ENCODE measurements at regions not wholly inside any gene's neighbourhood (a gene's known extent, or its start where the extent isn't known, plus 50 kb on each side); places are given as distances from the start of the nearest gene placed in this dataset.
"Not testable (repeated sequence)": the region's sequence is repeated elsewhere in the genome, so short reads cannot be mapped to it uniquely, and the experiment has no call there.

- DNase-seq (ENCODE audit: low read depth) = peak; percentile 70
These were observed 121.3 kb upstream of the ZNF717 start for GRCh38 chr3:75906555-75907112.

DNA sequence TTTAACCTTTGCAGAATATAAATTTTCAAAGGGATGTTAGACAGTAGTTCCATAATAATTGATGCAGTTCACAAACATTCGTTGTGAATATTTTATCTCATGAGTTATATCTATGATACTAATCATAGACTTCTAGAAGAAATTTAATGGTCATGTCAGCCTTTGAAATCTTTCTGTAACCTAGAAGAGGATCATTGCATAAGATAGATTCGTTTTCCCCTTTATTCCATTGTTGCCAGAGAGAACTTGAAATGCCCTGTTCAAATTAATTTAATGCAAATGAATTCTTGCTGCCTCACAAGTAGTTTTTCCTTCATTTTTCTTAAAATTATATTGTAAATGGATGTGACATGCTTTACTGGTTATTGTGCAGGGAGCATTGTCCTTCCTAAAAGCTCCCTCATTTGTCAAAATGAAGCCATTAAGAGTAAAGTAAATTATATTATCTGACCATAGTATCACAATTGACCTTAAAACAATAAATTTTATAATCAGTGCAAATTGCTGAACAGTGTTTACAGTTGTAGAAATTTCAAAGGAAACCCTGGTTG is 128.5 kb upstream of the ZNF717 start:
- no peak for TF ChIP-seq CTCF (conservative IDR thresholded peaks at IDR 0.05; ENCODE audit: low read depth, low read length)
- DNase-seq (ENCODE audit: low read depth) = no peak
- no peak overlapping the region for H3K4me3 ChIP-seq (ENCODE audit: low read depth, low read length)

More at GRCh38 chr3:75906555-75907112, 121.3 kb upstream of the ZNF717 start:
- peak overlapping the region; percentile 62 for H3K4me3 ChIP-seq (ENCODE audit: low read depth, low read length)
- peak; percentile 62 for TF ChIP-seq CTCF (conservative IDR thresholded peaks at IDR 0.05; ENCODE audit: low read depth, low read length)

GRCh38 chr3:75914741-75915140 is 129.4 kb upstream of the ZNF717 start:
- H3K4me3 ChIP-seq (ENCODE audit: low read depth, low read length); DNase-seq (ENCODE audit: low read depth): not testable (repeated sequence)

- H3K4me3 ChIP-seq (ENCODE audit: low read depth, low read length) = no peak overlapping the region
- no peak for DNase-seq (ENCODE audit: low read depth)
- no peak for TF ChIP-seq CTCF (conservative IDR thresholded peaks at IDR 0.05; ENCODE audit: low read depth, low read length)
These were observed 153.6 kb upstream of the ZNF717 start for GRCh38 chr3:75938921-75939320.

DNA sequence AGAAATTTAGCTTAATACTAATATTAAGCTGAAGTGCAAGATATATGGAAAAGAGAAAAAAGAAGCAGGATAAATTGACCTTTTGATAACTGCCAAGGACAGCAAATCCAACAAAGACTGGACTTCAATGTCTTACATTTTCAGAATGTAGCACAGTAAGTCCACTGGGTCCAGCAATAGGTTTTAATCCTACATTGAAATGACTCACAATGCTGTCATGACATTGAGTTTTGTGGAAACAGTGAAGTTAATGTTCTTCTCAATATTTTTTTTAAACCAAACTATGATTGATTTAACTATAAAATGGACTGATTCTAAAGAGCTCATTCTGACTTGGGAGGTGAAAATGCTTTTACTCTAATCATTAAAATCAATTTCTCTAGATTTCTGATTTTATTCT is 166.6 kb upstream of the ZNF717 start:
- DNase-seq (ENCODE audit: low read depth) = no peak
- TF ChIP-seq CTCF (conservative IDR thresholded peaks at IDR 0.05; ENCODE audit: low read depth, low read length) = no peak
- H3K4me3 ChIP-seq (ENCODE audit: low read depth, low read length) = no peak overlapping the region

- DNase-seq (ENCODE audit: low read depth) = peak; percentile 53
These were observed 174.7 kb upstream of the ZNF717 start for GRCh38 chr3:75960031-75960430.

GRCh38 chr3:75962054-75962453 is 176.7 kb upstream of the ZNF717 start:
- not testable (repeated sequence) for DNase-seq (ENCODE audit: low read depth); H3K4me3 ChIP-seq (ENCODE audit: low read depth, low read length)

More at GRCh38 chr3:75960031-75960430, 174.7 kb upstream of the ZNF717 start:
- H3K4me3 ChIP-seq (ENCODE audit: low read depth, low read length) = not testable (repeated sequence)

DNA sequence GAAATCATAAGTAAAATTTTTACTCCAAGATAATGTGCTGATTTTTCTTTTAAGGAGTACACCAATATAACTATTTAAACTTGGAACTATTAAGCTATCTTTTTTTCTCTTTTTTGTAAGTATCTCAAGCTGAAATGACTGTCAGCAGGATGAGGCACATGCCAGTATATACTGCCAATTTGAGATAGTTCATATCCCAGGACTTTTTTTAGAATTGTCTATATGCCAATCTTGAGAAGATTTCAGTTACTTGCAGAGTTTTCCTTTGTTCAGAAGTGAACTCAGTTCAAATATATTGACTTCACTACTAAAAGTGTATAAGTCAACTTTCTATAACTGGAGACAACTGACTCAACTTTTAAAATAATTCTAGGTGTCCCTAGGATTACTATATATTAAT is 181.7 kb upstream of the ZNF717 start:
- H3K4me3 ChIP-seq (ENCODE audit: low read depth, low read length) = no peak overlapping the region
- TF ChIP-seq CTCF (conservative IDR thresholded peaks at IDR 0.05; ENCODE audit: low read depth, low read length) = no peak
- DNase-seq (ENCODE audit: low read depth) = no peak
